GM12875 (cell line): ENCODE measurements at regions not wholly inside any gene's neighbourhood (a gene's known extent, or its start where the extent isn't known, plus 50 kb on each side); places are given as distances from the start of the nearest gene placed in this dataset.
"Not testable (repeated sequence)": the region's sequence is repeated elsewhere in the genome, so short reads cannot be mapped to it uniquely, and the experiment has no call there.

Source experiments
- H3K4me3 ChIP-seq: one replicate; pipeline ENCODE4 v1.5.1; 2011; ENCODE audit warnings: low read depth, low read length, control low read depth
- TF ChIP-seq, protein P1 (sequence below): IDR thresholded peaks from 2 replicates; pipeline ENCODE4 v1.5.1; 2011; ENCODE audit warnings: low read depth, mild to moderate bottlenecking, control low read depth, inconsistent platforms, low read length, moderate library complexity, borderline replicate concordance; ENCODE audit not compliant: insufficient read depth

DNA sequence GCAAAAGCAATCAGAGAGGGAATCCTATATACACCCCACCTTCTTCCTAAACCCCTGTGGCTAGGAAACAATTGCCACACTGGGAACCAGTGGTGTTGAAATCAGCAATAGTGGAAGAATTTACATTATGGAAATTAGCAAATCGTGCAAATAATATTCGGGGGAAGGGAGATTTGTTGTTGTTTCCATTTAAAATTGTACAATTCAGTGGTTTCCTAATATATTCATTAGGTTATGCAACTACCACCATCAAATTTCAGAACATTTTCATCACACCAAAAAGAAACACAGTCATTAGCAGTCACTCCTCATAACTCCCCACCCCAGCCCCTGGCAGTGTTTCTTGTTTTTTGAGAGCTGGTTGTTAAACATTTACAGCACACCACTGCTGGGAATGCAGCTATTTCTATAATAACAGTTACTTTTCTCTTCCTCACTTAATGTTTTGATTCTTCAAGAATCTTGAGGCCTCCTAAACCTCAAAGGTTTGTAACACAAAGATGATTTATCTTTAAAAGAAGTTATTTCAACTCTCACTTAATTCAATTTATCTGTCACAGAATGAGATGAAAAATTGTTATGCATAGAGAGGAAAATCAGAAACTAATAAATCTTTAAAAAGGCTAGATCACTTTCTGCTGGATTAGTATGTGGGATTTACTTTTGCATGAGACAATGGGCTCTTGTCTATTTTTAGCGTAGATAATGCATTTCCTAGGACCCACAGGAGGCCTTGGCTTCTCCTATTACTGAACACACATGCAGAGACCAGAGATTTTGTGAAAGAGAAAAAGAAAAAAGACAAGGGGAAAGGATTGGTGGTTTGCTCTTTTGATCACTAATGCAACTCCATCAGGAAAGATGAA lies 91.8 kb upstream of the DAPK1 start:
- no peak overlapping the region for H3K4me3 ChIP-seq
- TF ChIP-seq, protein P1, sequence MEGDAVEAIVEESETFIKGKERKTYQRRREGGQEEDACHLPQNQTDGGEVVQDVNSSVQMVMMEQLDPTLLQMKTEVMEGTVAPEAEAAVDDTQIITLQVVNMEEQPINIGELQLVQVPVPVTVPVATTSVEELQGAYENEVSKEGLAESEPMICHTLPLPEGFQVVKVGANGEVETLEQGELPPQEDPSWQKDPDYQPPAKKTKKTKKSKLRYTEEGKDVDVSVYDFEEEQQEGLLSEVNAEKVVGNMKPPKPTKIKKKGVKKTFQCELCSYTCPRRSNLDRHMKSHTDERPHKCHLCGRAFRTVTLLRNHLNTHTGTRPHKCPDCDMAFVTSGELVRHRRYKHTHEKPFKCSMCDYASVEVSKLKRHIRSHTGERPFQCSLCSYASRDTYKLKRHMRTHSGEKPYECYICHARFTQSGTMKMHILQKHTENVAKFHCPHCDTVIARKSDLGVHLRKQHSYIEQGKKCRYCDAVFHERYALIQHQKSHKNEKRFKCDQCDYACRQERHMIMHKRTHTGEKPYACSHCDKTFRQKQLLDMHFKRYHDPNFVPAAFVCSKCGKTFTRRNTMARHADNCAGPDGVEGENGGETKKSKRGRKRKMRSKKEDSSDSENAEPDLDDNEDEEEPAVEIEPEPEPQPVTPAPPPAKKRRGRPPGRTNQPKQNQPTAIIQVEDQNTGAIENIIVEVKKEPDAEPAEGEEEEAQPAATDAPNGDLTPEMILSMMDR = no peak

DNA sequence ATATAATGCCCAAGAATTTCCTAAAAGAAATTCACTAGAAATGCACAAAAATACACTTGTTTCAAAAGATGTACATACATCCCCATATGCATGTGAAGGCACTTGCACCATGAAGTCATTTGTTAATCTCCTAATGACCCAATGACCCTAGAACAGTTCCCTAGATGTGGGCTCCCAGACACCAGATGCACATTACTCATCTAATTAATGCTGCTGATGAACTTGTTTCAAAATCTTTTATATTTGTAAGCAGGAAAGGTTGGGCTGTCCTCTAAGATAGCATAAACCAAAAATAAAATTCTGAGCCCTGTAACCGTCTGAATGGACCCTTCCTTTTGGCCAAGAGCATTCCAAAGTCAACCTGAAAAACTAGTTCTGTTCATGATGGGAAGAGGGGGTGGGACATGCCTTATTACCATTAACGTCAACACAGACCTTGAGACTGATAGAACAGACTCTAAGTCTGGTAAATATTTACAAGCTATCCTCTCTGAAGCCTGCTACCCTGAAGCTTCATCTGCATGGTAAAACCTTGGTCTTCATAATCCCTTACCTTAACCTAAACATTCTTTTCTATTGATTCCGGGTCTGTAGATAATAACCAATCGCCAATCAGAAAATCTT lies 91.0 kb upstream of the DAPK1 start:
- TF ChIP-seq, protein P1 = no peak
- no peak overlapping the region for H3K4me3 ChIP-seq

DNA sequence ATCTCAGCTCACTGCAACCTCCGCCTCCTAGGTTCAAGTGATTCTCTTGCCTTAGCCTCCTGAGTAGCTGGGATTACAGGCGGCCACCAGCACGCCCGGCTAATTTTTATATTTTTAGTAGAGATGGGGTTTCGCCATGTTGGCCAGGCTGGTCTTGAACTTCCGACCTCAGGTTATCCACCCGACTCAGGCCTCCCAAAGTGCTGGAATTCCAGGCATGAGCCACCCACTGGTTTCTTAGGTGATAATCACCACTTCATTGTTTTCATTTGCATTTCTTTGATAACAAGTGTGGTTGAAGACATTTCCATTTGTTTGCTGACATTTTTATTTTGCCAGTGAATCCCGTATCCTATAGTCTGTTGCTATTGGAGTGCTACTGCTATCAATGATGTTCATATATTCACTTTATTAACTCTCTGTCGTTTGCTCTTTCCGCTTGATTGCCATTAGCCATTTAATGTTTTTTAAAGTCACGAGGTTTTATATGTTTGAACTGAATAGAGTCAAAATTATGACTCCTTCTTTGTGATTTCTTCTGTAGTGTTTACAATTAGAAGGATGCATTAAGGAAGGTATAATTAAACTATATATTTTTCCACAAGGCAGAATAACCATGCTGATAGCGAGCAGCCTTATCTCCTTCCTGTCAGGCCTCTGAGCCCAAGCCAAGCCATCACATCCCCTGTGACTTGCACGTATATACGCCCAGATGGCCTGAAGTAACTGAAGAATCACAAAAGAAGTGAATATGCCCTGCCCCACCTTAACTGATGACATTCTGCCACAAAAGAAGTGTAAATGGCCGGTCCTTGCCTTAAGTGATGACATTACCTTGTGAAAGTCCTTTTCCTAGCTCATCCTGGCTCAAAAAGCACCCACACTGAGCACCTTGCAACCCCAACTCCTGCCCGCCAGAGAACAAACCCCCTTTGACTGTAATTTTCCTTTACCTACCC lies 87.3 kb upstream of the DAPK1 start:
- H3K4me3 ChIP-seq = not testable (repeated sequence)

DNA sequence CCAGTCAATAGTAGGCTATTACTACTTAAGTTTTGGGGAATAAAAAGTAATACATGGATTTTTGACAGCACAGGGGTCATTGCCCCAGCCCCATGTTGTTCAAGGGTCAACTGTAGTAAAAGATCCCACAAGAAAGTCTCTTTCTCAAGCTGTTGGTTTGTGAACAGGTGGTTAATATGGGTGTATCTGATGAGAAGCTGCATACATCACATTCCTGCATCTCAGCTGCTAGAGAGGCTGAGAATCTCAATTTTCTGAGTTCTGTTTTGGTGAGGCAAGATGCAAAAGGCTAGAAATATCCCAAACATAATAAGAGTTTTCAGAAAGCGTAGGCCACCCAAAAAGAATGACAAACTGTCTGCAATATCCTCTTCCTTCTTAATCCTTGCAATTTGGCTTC lies 76.8 kb upstream of the DAPK1 start:
- TF ChIP-seq, protein P1 = no peak
- H3K4me3 ChIP-seq = no peak overlapping the region

DNA sequence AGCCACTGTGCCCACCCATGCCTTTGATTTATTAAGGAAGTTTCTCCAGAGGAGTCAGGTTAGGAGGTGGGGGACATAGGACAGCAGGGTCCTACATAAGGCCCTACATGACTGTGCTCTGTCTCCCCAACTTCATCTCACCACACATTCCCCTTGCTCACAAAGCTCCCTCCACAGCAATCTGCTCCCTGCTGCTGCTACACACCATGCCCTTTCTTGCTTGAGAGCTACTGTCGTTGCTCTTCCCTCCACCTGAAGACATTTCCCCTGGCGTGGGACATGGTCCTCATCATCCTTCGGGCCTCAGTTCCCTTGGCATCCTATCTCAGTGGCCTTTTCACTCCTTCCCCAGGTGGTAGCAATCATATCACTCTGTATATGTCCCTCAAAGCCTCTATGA lies 75.9 kb upstream of the DAPK1 start:
- TF ChIP-seq, protein P1 = no peak
- no peak overlapping the region for H3K4me3 ChIP-seq

DNA sequence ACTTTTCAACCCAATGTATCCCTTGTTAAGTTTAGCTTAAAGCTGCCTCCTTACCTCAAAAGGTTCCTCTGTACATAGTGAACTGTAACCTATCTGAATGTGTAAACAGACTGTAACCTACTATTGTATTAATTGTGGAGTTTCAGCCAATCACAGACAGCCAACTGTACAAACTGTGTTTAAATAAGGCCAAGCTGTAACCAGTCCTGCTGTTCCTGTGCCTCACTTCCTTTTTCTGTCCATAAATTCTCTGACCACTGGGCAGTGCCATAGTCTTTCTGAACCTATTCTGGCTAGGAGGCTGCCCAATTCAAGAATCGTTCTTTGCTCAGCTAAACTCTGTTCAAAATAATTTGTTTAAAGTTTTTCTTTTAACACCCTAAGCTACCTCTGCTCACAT lies 74.7 kb upstream of the DAPK1 start:
- TF ChIP-seq, protein P1 = no peak

DNA sequence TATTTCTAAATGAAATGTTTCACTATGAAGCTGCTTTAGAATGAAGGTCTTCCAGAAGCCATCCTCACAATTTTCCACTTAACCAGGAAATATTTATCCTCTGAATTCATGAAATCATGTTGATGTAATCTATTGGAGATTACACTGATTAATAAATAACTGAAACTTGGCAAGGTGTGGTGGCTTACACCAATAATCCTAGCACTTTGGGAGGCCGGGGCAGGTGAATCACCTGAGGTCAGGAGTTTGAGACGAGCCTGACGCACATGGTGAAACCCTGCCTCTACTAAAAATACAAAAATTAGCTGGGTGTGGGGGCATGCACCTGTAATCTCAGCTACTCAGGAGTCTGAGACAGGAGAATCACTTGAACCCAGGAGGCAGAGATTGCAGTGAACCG lies 73.8 kb upstream of the DAPK1 start:
- H3K4me3 ChIP-seq = not testable (repeated sequence)

More for the DNA sequence above, 74.7 kb upstream of the DAPK1 start:
- H3K4me3 ChIP-seq = no peak overlapping the region
